ENCODE measurements at regions not wholly inside any gene's neighbourhood (a gene's known extent, or its start where the extent isn't known, plus 50 kb on each side); places are given as distances from the start of the nearest gene placed in this dataset.

- no peak for DNase-seq
Measured at GRCh38 chr13:84237143-84237542, 354.9 kb upstream of the SLITRK1 start.

- DNase-seq: no peak
Measured at GRCh38 chr13:84234416-84234815, 352.1 kb upstream of the SLITRK1 start.

GRCh38 chr13:84230568-84230967, 348.3 kb upstream of the SLITRK1 start:
- no peak for DNase-seq

DNA sequence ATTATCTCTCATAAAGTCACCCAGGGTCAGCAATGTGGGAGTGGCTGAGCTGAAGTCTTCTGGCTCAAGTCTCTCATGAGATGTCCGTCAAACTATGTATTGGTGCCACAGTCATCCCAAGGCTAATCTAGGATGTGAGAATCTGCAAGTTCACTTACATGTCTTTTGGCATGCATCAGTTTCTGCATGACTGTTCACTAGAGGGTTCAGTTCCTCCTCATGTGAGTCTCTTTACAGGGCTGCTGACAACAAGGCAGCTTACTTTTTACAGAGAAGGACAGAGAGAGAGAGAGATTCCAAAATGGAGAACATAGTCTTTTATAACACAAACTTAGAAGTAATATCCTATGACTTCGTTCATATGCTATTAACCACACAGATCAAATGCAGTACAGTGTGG, 328.8 kb upstream of the SLITRK1 start:
- no peak for DNase-seq

DNA sequence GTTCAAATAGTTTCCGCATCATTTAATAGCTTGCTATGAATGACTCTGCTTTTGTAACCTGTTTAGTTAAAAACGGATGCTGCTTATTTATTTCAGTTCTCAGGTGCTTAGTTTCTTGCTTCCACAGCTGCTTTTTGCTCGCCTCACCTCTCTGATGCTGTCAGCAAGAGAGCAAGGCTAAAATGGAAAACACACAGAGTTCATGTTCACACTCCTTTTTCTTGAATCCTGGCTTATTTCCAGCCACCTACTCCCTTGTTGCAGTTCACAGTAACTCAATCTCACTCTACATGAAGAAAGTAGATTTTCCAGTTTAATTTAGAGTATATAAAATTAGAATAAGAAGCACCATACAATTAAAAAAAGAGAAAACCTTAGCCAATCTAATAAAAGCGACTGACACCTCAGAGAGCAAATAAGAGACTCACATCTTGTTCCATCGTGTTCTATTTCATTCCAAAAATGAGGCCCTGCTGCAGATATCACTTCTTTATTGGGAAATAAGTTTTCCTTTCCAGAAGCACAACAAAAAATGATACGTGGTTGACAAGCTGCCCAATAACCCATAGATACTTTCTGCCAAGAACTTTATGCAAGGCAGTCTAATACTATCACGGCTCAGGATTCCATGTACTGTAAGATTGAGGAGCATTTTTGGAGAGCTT, 326.1 kb upstream of the SLITRK1 start:
- no peak for DNase-seq

- DNase-seq: no peak
Measured at GRCh38 chr13:84207509-84207908, 325.2 kb upstream of the SLITRK1 start.

DNA sequence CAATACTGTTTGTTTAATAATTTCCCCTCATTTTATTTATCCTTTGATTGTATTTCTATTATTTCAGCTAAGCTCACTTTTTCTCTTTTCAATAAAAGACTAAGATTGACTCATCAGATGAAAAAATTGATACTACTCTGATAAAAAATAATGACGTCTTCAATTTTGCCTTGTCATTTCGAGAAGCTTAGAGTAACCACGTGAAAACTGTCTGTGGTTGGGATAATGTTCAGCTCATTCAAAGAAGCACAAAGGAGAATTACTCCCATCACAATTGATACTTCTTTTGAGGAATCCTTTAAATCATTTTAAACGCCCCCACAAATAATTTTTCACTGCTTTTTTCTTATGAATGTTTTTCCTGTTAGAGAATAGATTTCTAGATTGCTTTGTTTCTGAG, 318.7 kb upstream of the SLITRK1 start:
- DNase-seq: no peak

DNA sequence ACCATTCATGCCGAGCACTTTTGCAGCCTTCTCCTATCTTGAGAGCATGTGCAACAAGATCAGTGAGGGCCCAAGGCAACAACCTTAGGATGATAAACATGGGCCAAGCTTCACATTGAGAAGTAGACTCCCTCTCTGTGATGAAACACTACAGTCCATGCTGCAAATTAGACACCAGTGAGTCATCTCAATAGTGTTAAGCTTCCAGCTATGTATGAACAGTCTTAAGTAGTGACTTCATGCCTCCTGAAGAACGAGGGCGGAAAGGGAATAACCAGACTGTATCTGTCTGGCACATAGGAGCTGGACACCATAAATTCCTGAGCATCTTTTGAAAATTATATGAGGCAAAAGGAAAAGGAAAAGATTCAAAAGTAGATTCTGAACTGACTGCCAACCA, 309.9 kb upstream of the SLITRK1 start:
- no peak for DNase-seq

- DNase-seq: no peak
Measured at GRCh38 chr13:84191139-84191538, 308.9 kb upstream of the SLITRK1 start.

DNA sequence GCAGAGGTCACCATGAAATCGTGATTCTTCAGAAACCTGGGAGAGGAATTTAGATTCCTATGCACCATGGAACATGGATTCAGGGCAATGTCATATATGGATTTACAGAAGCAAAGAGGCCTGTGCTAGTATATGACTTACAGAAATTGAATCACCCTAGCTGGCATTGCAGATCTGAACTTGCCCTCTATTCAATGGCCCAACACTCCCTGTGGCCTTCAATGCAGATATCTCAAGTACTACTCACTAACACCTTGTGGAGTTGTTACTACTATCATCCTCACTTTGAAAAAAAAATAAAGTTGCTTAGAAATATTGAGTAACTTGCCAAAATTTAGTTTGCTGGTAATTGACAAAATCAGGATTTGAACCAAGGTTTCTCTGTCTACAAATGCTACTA, 305.4 kb upstream of the SLITRK1 start:
- DNase-seq: no peak

DNA sequence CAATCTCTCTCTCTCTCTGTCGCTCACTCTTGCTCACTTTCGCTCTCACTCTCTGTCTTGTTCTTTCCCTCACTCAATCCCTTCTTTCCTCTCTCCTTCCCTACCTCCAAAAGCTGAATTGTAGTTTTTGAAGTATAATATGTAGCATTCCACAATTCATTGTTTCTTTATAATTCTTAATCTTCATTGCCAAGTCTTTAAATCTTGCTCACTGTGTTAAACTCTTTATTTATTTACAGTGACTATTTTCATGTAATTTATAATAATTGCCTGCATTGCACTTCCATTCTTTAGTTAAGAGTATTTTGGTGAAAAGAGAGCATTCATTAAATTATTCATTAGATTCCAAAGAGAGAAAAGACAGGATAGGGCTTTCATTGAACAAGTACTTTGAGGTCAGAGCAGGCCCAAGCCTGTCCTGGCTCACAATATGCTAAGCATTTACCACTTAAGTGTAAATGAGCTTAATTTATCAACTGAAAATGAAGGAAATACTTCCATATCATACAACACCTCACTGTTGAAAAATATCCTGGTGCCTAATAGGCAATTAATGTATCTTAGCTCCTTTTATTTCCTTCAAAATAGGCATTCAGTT, 257.4 kb upstream of the SLITRK1 start:
- DNase-seq: no peak

DNA sequence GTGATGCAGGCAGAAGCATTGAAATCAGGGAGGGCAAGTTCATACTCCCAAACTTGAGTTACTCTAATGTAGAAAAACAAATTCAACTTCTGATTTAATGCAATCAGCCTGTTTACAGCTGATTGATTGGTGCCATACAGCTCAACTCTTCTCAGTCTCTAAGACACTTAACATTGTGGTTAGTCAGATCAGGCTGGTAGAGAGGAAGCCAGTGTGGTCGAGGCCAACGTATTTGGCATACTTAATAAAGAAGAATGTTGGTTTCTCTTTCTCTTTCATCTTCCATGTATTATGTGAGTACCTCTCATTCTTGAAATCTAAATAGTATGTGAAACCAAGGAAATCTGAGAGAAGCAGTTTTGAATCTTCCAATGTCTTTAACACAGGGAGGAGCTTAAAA, 255.0 kb upstream of the SLITRK1 start:
- DNase-seq: peak; percentile 77

- DNase-seq: peak; percentile 37
Measured at GRCh38 chr13:84136582-84136981, 254.3 kb upstream of the SLITRK1 start.

DNA sequence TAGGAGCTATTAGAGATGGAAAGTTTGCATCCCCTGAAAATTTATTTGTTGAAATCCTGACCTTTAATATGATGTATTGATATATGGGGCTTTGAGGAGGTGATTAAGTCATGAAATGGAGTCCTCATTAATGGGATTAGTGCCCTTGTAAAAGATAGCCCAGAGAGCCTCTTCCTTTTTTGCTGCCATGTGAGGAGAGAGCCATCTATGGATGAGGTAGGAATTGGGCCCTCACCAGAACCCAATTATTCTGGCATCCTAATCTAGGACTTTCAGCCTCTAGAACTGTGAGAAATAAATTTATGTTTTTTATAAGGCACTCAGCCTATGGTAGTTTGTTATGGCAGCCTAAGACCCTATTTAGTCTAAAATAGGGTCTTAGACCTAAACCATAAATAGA, 250.2 kb upstream of the SLITRK1 start:
- no peak for DNase-seq

DNA sequence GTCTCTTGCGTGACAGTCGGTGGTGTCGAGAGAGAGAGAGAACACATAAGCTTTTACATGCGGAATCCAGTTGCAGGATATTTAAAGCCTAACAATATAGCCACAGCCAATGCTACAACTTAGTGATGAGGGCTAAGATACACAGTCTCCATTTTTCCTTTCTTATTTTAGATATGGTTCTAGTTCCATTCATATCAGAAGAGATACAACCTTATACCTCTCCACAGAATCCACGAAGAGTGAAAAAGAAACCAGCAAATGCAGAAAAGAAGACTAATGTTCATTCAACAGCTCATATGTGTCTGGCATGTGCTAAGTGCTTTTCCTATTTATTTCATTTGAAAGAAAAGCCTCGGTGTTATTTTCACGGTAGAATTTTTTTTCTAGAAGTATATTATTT, 249.0 kb upstream of the SLITRK1 start:
- no peak for DNase-seq

GRCh38 chr13:84130495-84131114, 248.3 kb upstream of the SLITRK1 start:
- DNase-seq: no peak

DNA sequence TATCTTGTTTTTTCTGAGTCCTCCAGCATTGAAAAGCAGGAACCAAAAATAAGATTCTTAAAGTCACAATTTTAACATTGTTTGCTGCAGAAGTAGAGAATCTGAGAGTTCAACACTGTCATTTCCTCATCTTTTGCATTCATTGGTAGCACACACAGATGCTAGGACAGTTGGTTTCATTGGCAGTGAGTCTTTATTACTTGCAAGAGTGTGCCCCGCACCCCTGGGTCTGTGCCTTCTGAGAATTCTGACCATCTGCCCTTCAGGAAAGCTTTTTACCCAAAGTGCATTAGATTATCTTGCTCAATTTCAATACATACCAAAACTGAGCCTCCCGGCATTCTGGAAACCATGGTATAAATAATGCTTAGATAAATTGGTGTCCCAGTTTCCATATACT, 247.7 kb upstream of the SLITRK1 start:
- no peak for DNase-seq

- DNase-seq: no peak
Measured at GRCh38 chr13:84127597-84128128, 245.4 kb upstream of the SLITRK1 start.

- peak; percentile 24 for DNase-seq
Measured at GRCh38 chr13:84126671-84127171, 244.4 kb upstream of the SLITRK1 start.

DNA sequence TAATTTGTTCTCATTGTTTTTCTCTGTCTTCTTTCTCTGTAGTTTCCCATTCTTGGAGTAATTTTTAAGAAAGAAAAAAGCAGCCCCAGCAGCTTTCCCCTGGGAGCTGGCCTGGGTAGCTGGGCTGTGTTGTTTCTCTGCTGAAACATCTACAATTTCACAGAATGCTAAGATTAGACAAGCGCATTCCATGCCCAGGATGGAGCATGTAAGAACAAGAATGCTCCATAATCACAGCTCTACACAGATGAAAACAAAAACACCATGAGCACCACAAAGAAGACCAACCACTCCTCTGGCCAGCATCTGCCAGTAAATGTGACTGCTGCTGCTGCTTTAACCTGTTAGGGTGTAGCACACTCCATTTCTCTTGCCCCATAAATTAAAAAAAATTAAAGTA, 239.2 kb upstream of the SLITRK1 start:
- no peak for DNase-seq

DNA sequence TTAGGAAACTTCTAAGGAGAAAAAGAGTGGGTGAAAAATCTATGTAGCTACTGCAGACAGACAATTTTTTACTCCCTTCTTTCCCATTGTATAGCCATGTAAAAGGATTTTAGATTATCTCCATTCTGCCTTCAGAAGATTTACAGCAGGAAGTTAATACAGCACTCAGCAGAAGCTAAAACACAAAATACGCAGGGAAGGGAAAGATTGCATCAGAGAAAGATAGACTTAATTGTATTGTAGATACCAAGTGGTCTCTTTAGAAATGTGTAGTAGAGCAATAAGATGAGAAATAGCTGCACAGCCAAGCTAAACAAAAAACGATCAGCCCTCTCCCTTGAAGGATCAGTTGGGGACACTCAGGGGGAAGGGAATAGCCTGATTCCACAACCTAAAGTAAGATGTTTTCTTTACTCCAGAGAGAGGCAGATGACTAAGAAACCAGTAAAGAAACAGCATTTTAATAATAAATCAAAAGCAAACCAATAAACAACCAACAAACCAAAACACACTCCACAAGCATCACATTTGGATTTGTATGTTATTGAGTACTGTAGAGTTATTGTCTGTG, 236.7 kb upstream of the SLITRK1 start:
- no peak for DNase-seq

GRCh38 chr13:84098273-84098672, 216.0 kb upstream of the SLITRK1 start:
- no peak for DNase-seq

GRCh38 chr13:84097148-84097547, 214.9 kb upstream of the SLITRK1 start:
- DNase-seq: no peak

GRCh38 chr13:84096216-84096615, 213.9 kb upstream of the SLITRK1 start:
- DNase-seq: no peak

Data from CD4-positive, alpha-beta T cell treated with Interleukin-12 subunit alpha and Interleukin-12 subunit beta, for 1 hour (primary cell).